GM19468 (cell line): ENCODE measurements at regions not wholly inside any gene's neighbourhood (a gene's known extent, or its start where the extent isn't known, plus 50 kb on each side); places are given as distances from the start of the nearest gene placed in this dataset.
"Not testable (repeated sequence)": the region's sequence is repeated elsewhere in the genome, so short reads cannot be mapped to it uniquely, and the experiment has no call there.

Experiments
- ATAC-seq: cut with Tn5 transposase; IDR thresholded peaks from one replicate; pipeline ENCODE4 v1.9.1; 2021; ENCODE audit warnings: mild to moderate bottlenecking, moderate library complexity, moderate number of reproducible peaks; ENCODE audit not compliant: unreplicated experiment; ENCODE audit errors: extremely low read depth

- no peak for ATAC-seq
Measured at GRCh38 chr9:115673599-115673998, 480.0 kb upstream of the PAPPA start.

- ATAC-seq: no peak
Measured at GRCh38 chr9:115674091-115674490, 479.5 kb upstream of the PAPPA start.

- ATAC-seq: no peak
Measured at GRCh38 chr9:115675834-115676233, 477.8 kb upstream of the PAPPA start.

GRCh38 chr9:115680231-115680630 is 473.4 kb upstream of the PAPPA start:
- no peak for ATAC-seq

- no peak for ATAC-seq
Measured at GRCh38 chr9:115681585-115681984, 472.0 kb upstream of the PAPPA start.

GRCh38 chr9:115686069-115686468 is 467.5 kb upstream of the PAPPA start:
- no peak for ATAC-seq

GRCh38 chr9:115687356-115687755 is 466.2 kb upstream of the PAPPA start:
- no peak for ATAC-seq

GRCh38 chr9:115689331-115689730 is 464.3 kb upstream of the PAPPA start:
- no peak for ATAC-seq

- no peak for ATAC-seq
Measured at GRCh38 chr9:115690786-115691496, 462.6 kb upstream of the PAPPA start.

- no peak for ATAC-seq
Measured at GRCh38 chr9:115691693-115692092, 461.9 kb upstream of the PAPPA start.

- ATAC-seq: not testable (repeated sequence)
Measured at GRCh38 chr9:115692868-115693267, 460.7 kb upstream of the PAPPA start.

- ATAC-seq: no peak
Measured at GRCh38 chr9:115694014-115694413, 459.6 kb upstream of the PAPPA start.

GRCh38 chr9:115694991-115695390 is 458.6 kb upstream of the PAPPA start:
- no peak for ATAC-seq

- no peak for ATAC-seq
Measured at GRCh38 chr9:115712981-115713380, 440.6 kb upstream of the PAPPA start.

- no peak for ATAC-seq
Measured at GRCh38 chr9:115715666-115716065, 437.9 kb upstream of the PAPPA start.

- ATAC-seq: no peak
Measured at GRCh38 chr9:115717298-115717697, 436.3 kb upstream of the PAPPA start.

GRCh38 chr9:115717711-115718173 is 435.8 kb upstream of the PAPPA start:
- no peak for ATAC-seq

- no peak for ATAC-seq
Measured at GRCh38 chr9:115730396-115730795, 423.2 kb upstream of the PAPPA start.

- no peak for ATAC-seq
Measured at GRCh38 chr9:115730845-115731244, 422.7 kb upstream of the PAPPA start.

GRCh38 chr9:115733318-115734110 is 420.1 kb upstream of the PAPPA start:
- no peak for ATAC-seq

GRCh38 chr9:115739096-115739875 is 414.3 kb upstream of the PAPPA start:
- no peak for ATAC-seq
